Mesendoderm (in vitro differentiated cells): ENCODE measurements at regions not wholly inside any gene's neighbourhood (a gene's known extent, or its start where the extent isn't known, plus 50 kb on each side); places are given as distances from the start of the nearest gene placed in this dataset.

Experiments used
- DNase-seq: peaks from one replicate; pipeline ENCODE4 v3.0.0; 2013
- H2AK5ac ChIP-seq: 2 replicates; pipeline ENCODE4 v1.6.1; 2013; ENCODE audit warnings: low read length, inconsistent platforms
- H2BK120ac ChIP-seq: 2 replicates; pipeline ENCODE4 v1.6.1; 2013; ENCODE audit warnings: low read depth, mild to moderate bottlenecking, low read length, moderate library complexity, mixed read lengths
- H2BK15ac ChIP-seq: replicated peaks from 2 replicates; pipeline ENCODE4 v1.6.1; 2013; ENCODE audit warnings: low read depth, mild to moderate bottlenecking, moderate library complexity
- H2BK5ac ChIP-seq: 2 replicates; pipeline ENCODE4 v1.6.1; 2013; ENCODE audit warnings: low read length, inconsistent platforms
- H3K18ac ChIP-seq: 2 replicates; pipeline ENCODE4 v1.6.1; 2013; ENCODE audit warnings: mild to moderate bottlenecking, low read length, mixed read lengths
- H3K23ac ChIP-seq: one replicate; pipeline ENCODE4 v1.6.1; 2013; ENCODE audit warnings: low read length
- H3K27ac ChIP-seq: 2 replicates; pipeline ENCODE4 v1.5.1; 2013; ENCODE audit warnings: low read depth, mild to moderate bottlenecking, inconsistent platforms, low read length, moderate library complexity
- H3K27me3 ChIP-seq: 2 replicates; pipeline ENCODE4 v1.6.1; 2013; ENCODE audit warnings: low read length, control low read depth, mild to moderate bottlenecking, inconsistent platforms; ENCODE audit not compliant: insufficient read depth, poor library complexity
- H3K36me3 ChIP-seq: 2 replicates; pipeline ENCODE4 v1.6.1; 2013; ENCODE audit warnings: low read length, inconsistent platforms; ENCODE audit not compliant: control insufficient read depth, insufficient read depth
- H3K4ac ChIP-seq: one replicate; pipeline ENCODE4 v1.6.1; 2013; ENCODE audit warnings: low read depth, mild to moderate bottlenecking, low read length, moderate library complexity
- H3K4me1 ChIP-seq: 2 replicates; pipeline ENCODE4 v1.6.1; 2013; ENCODE audit warnings: low read depth, low read length, inconsistent platforms; ENCODE audit not compliant: control insufficient read depth
- H3K4me2 ChIP-seq: 2 replicates; pipeline ENCODE4 v1.6.1; 2013; ENCODE audit warnings: low read length
- H3K4me3 ChIP-seq: 2 replicates; pipeline ENCODE4 v1.5.1; 2013; ENCODE audit warnings: mild to moderate bottlenecking, low read length
- H3K56ac ChIP-seq: one replicate; pipeline ENCODE4 v1.6.1; 2013; ENCODE audit warnings: low read length
- H3K79me1 ChIP-seq: 2 replicates; pipeline ENCODE4 v1.6.1; 2013; ENCODE audit warnings: low read length, inconsistent platforms
- H3K79me2 ChIP-seq: 2 replicates; pipeline ENCODE4 v1.6.1; 2013; ENCODE audit warnings: mild to moderate bottlenecking, low read length; ENCODE audit not compliant: control insufficient read depth, insufficient read depth
- H3K9ac ChIP-seq: 2 replicates; pipeline ENCODE4 v1.6.1; 2013; ENCODE audit warnings: low read length, inconsistent platforms
- H4K5ac ChIP-seq: one replicate; pipeline ENCODE4 v1.6.1; 2013; ENCODE audit warnings: low read length
- H4K8ac ChIP-seq: one replicate; pipeline ENCODE4 v1.6.1; 2013; ENCODE audit warnings: low read depth, mild to moderate bottlenecking, control low read depth, low read length, moderate library complexity
- WGBS: extraction: QIAGEN DNeasy Blood & Tissue Kit; methylation state at CpG from one replicate; pipeline ENCODE4 v1.1.7; 2013; ENCODE audit warnings: low lambda C conversion rate, missing lambda C conversion rate; ENCODE audit not compliant: insufficient coverage; ENCODE audit errors: extremely low coverage; 5-methylcytosine and 5-hydroxymethylcytosine counted together

- Histone ChIP-seq H3K4me3 (no peak overlapping the region), H3K79me2 (no peaks in the 10 kb centered on the region), H3K36me3 (no peaks in the 10 kb centered on the region), H3K4me1 (no peaks in the 10 kb centered on the region), H3K56ac (no peak overlapping the region), H3K4me2 (no peak overlapping the region), H2BK120ac (no peak overlapping the region), H3K23ac (no peak overlapping the region), H3K9ac (no peak overlapping the region), H2AK5ac (no peak overlapping the region), H4K8ac (no peak overlapping the region), H2BK5ac (no peak overlapping the region), H2BK15ac (no peak overlapping the region), H3K27ac (no peak overlapping the region), H3K18ac (no peak overlapping the region), H3K27me3 (no peaks in the 10 kb centered on the region), H4K5ac (no peak overlapping the region), H3K79me1 (no peaks in the 10 kb centered on the region), H3K4ac (no peak overlapping the region)
- WGBS = no CpG with 5 or more reads among the region's 1 CpG
- no peak for DNase-seq
Measured at GRCh38 chr3:79973482-79973881, 205.7 kb upstream of the ROBO1 start.

GRCh38 chr3:79968418-79968817 is 200.6 kb upstream of the ROBO1 start:
- Histone ChIP-seq H3K23ac (no peak overlapping the region), H3K56ac (no peak overlapping the region), H3K27me3 (no peaks in the 10 kb centered on the region), H4K5ac (no peak overlapping the region), H3K4me3 (no peak overlapping the region), H2BK120ac (no peak overlapping the region), H3K79me2 (no peaks in the 10 kb centered on the region), H3K36me3 (no peaks in the 10 kb centered on the region), H2BK5ac (no peak overlapping the region), H3K9ac (no peak overlapping the region), H3K4me1 (no peaks in the 10 kb centered on the region), H4K8ac (no peak overlapping the region), H3K27ac (no peak overlapping the region), H3K4me2 (no peak overlapping the region), H3K79me1 (no peaks in the 10 kb centered on the region), H2AK5ac (no peak overlapping the region), H3K18ac (no peak overlapping the region), H3K4ac (no peak overlapping the region), H2BK15ac (no peak overlapping the region)
- WGBS = no CpG with 5 or more reads among the region's 1 CpG
- no peak for DNase-seq

- no peak overlapping the region for H2BK120ac ChIP-seq
- H3K18ac ChIP-seq = no peak overlapping the region
- DNase-seq = no peak
- H3K27me3 ChIP-seq = no peaks in the 10 kb centered on the region
- H3K36me3 ChIP-seq = no peaks in the 10 kb centered on the region
- H3K4ac ChIP-seq = no peak overlapping the region
- no peak overlapping the region for H3K23ac ChIP-seq
- H4K5ac ChIP-seq = no peak overlapping the region
- H3K4me2 ChIP-seq = no peak overlapping the region
- no peak overlapping the region for H2AK5ac ChIP-seq
- no peak overlapping the region for H3K27ac ChIP-seq
- H2BK5ac ChIP-seq = no peak overlapping the region
- H4K8ac ChIP-seq = no peak overlapping the region
- no peaks in the 10 kb centered on the region for H3K79me1 ChIP-seq
- no peak overlapping the region for H3K9ac ChIP-seq
- WGBS = no CpG with 5 or more reads among the region's 3 CpGs
- H2BK15ac ChIP-seq = no peak overlapping the region
- no peaks in the 10 kb centered on the region for H3K79me2 ChIP-seq
- no peak overlapping the region for H3K4me3 ChIP-seq
- no peak overlapping the region for H3K56ac ChIP-seq
- H3K4me1 ChIP-seq = no peaks in the 10 kb centered on the region
Measured at GRCh38 chr3:79960594-79960993, 192.8 kb upstream of the ROBO1 start.

- H3K27me3 ChIP-seq = no peaks in the 10 kb centered on the region
- no CpG with 5 or more reads among the region's 6 CpGs for WGBS
- H3K79me1 ChIP-seq = no peaks in the 10 kb centered on the region
- H2BK15ac ChIP-seq = no peak overlapping the region
- H3K4ac ChIP-seq = no peak overlapping the region
- H3K4me1 ChIP-seq = no peaks in the 10 kb centered on the region
- H3K27ac ChIP-seq = no peak overlapping the region
- H2BK120ac ChIP-seq = no peak overlapping the region
- H3K79me2 ChIP-seq = no peaks in the 10 kb centered on the region
- no peak overlapping the region for H2AK5ac ChIP-seq
- H3K9ac ChIP-seq = no peak overlapping the region
- no peak overlapping the region for H4K5ac ChIP-seq
- H3K23ac ChIP-seq = no peak overlapping the region
- H4K8ac ChIP-seq = no peak overlapping the region
- H3K4me2 ChIP-seq = no peak overlapping the region
- no peak overlapping the region for H3K4me3 ChIP-seq
- no peak for DNase-seq
- no peaks in the 10 kb centered on the region for H3K36me3 ChIP-seq
- H2BK5ac ChIP-seq = no peak overlapping the region
- H3K18ac ChIP-seq = no peak overlapping the region
- H3K56ac ChIP-seq = no peak overlapping the region
Measured at GRCh38 chr3:79957066-79957465, 189.3 kb upstream of the ROBO1 start.

GRCh38 chr3:79954756-79955155 is 187.0 kb upstream of the ROBO1 start:
- Histone ChIP-seq H2AK5ac (no peak overlapping the region), H3K27me3 (no peaks in the 10 kb centered on the region), H3K79me1 (no peaks in the 10 kb centered on the region), H3K23ac (no peak overlapping the region), H3K9ac (no peak overlapping the region), H3K4me2 (no peak overlapping the region), H3K36me3 (no peaks in the 10 kb centered on the region), H3K18ac (no peak overlapping the region), H3K4ac (no peak overlapping the region), H3K56ac (no peak overlapping the region), H3K4me3 (no peak overlapping the region), H2BK5ac (no peak overlapping the region), H2BK15ac (no peak overlapping the region), H3K4me1 (no peaks in the 10 kb centered on the region), H4K5ac (no peak overlapping the region), H3K27ac (no peak overlapping the region), H3K79me2 (no peaks in the 10 kb centered on the region), H2BK120ac (no peak overlapping the region), H4K8ac (no peak overlapping the region)
- no peak for DNase-seq
- no CpG with 5 or more reads among the region's 5 CpGs for WGBS

GRCh38 chr3:79953591-79954101 is 185.8 kb upstream of the ROBO1 start:
- H3K4me1 ChIP-seq = no peaks in the 10 kb centered on the region
- H3K27ac ChIP-seq = no peak overlapping the region
- H3K79me2 ChIP-seq = no peaks in the 10 kb centered on the region
- no peak overlapping the region for H3K4me2 ChIP-seq
- H3K56ac ChIP-seq = no peak overlapping the region
- no peaks in the 10 kb centered on the region for H3K27me3 ChIP-seq
- H3K23ac ChIP-seq = no peak overlapping the region
- H4K8ac ChIP-seq = no peak overlapping the region
- no peak for DNase-seq
- H2AK5ac ChIP-seq = no peak overlapping the region
- no peak overlapping the region for H2BK5ac ChIP-seq
- no peak overlapping the region for H3K18ac ChIP-seq
- no CpG with 5 or more reads among the region's 2 CpGs for WGBS
- H4K5ac ChIP-seq = no peak overlapping the region
- no peak overlapping the region for H2BK120ac ChIP-seq
- no peak overlapping the region for H3K9ac ChIP-seq
- no peak overlapping the region for H3K4me3 ChIP-seq
- no peaks in the 10 kb centered on the region for H3K79me1 ChIP-seq
- H2BK15ac ChIP-seq = no peak overlapping the region
- no peak overlapping the region for H3K4ac ChIP-seq
- H3K36me3 ChIP-seq = no peaks in the 10 kb centered on the region
